ENCODE measurements at regions not wholly inside any gene's neighbourhood (a gene's known extent, or its start where the extent isn't known, plus 50 kb on each side); places are given as distances from the start of the nearest gene placed in this dataset.

DNA sequence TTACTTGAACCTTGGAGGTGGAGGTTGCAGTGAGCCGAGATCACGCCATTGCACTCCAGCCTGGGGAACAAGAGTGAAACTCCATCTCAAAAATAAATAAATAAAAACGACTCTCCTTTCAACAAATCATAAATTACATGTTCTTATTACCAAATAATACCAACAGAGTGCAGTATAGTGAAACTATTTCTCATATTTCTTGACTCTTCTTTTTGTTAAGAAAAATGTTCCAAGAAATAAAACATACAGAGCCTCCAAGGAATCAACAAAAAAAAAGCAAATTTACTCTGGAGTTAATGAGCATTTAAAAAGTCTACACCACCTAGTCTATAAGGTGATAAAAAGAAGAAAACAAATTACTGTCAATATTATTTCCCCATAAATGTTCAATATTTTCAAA, 188.8 kb downstream of the KLF12 start:
- H3K9me3 Mint-ChIP-seq = no peaks in the 10 kb centered on the region
- H3K4me1 Mint-ChIP-seq = peaks cover 18% of the 10 kb centered on the region
- no peak for ATAC-seq
- H3K4me3 Mint-ChIP-seq = no peak overlapping the region
- ChIA-PET POLR2A (no interaction called here), CTCF (interaction anchor here (1.3 kb wide), 1 partner anchor 342 kb away, joined by 3 read pairs; no protein-coding TSS in a partner anchor)
- no peak overlapping the region for H3K27ac Mint-ChIP-seq
- H3K36me3 Mint-ChIP-seq = no peaks in the 10 kb centered on the region
- no peaks in the 10 kb centered on the region for H3K27me3 Mint-ChIP-seq (ENCODE audit: low read depth)
- DNase-seq (ENCODE audit: low spot score) = no peak
- TF ChIP-seq, protein P1, sequence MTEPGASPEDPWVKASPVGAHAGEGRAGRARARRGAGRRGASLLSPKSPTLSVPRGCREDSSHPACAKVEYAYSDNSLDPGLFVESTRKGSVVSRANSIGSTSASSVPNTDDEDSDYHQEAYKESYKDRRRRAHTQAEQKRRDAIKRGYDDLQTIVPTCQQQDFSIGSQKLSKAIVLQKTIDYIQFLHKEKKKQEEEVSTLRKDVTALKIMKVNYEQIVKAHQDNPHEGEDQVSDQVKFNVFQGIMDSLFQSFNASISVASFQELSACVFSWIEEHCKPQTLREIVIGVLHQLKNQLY (CRISPR knock-in tag; IDR thresholded peaks at IDR 0.05) = no peak

DNA sequence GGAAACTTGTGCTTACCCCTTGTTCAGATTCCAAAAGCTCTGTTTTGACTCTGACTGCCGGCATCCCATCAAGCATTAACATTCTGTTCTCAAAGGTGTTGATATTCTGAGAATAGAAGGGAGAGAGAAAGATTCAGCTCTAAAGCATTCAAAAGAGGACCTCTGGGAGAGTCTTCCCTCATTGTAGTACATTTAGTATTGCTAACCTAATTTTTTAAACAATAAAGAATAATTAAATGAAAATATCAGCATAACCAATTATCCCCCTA, 190.3 kb downstream of the KLF12 start:
- Mint-ChIP-seq H3K4me1 (peaks cover 30% of the 10 kb centered on the region), H3K9me3 (no peaks in the 10 kb centered on the region), H3K4me3 (no peak overlapping the region), H3K27ac (no peak overlapping the region; the same call in 1 of the 2 replicates), H3K27me3 (ENCODE audit: low read depth) (no peaks in the 10 kb centered on the region), H3K36me3 (no peaks in the 10 kb centered on the region)
- DNase-seq (ENCODE audit: low spot score) = no peak
- POLR2A ChIA-PET = no interaction called here
- ATAC-seq = no peak
- CTCF ChIA-PET = no interaction called here
- TF ChIP-seq, protein P2, sequence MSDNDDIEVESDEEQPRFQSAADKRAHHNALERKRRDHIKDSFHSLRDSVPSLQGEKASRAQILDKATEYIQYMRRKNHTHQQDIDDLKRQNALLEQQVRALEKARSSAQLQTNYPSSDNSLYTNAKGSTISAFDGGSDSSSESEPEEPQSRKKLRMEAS (CRISPR knock-in tag; IDR thresholded peaks at IDR 0.05) = no peak
- TF ChIP-seq NR1H2 (CRISPR knock-in tag; IDR thresholded peaks at IDR 0.05) (no peak), ZBTB21 (CRISPR knock-in tag; IDR thresholded peaks at IDR 0.05; ENCODE audit: borderline replicate concordance) (no peak), FOXK1 (CRISPR knock-in tag; IDR thresholded peaks at IDR 0.05) (no peak), ZNF263 (CRISPR knock-in tag; IDR thresholded peaks at IDR 0.05; ENCODE audit: low read depth) (no peak), NFYB (CRISPR knock-in tag; conservative IDR thresholded peaks at IDR 0.05; ENCODE audit: low read depth) (no peak), GTF2I (CRISPR knock-in tag; conservative IDR thresholded peaks at IDR 0.05) (no peak), GRHL2 (CRISPR knock-in tag; IDR thresholded peaks at IDR 0.05; ENCODE audit: insufficient replicate concordance, severe bottlenecking) (no peak), EMX1 (CRISPR knock-in tag; IDR thresholded peaks at IDR 0.05) (no peak), NFE2L1 (CRISPR knock-in tag; IDR thresholded peaks at IDR 0.05) (no peak), ATF1 (CRISPR knock-in tag; IDR thresholded peaks at IDR 0.05) (no peak), IRF2 (CRISPR knock-in tag; IDR thresholded peaks at IDR 0.05; ENCODE audit: borderline replicate concordance, low read depth) (no peak)
- TF ChIP-seq, protein P3, sequence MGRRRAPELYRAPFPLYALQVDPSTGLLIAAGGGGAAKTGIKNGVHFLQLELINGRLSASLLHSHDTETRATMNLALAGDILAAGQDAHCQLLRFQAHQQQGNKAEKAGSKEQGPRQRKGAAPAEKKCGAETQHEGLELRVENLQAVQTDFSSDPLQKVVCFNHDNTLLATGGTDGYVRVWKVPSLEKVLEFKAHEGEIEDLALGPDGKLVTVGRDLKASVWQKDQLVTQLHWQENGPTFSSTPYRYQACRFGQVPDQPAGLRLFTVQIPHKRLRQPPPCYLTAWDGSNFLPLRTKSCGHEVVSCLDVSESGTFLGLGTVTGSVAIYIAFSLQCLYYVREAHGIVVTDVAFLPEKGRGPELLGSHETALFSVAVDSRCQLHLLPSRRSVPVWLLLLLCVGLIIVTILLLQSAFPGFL (CRISPR knock-in tag; IDR thresholded peaks at IDR 0.05; ENCODE audit: borderline replicate concordance) = no peak
- TF ChIP-seq, protein P4, sequence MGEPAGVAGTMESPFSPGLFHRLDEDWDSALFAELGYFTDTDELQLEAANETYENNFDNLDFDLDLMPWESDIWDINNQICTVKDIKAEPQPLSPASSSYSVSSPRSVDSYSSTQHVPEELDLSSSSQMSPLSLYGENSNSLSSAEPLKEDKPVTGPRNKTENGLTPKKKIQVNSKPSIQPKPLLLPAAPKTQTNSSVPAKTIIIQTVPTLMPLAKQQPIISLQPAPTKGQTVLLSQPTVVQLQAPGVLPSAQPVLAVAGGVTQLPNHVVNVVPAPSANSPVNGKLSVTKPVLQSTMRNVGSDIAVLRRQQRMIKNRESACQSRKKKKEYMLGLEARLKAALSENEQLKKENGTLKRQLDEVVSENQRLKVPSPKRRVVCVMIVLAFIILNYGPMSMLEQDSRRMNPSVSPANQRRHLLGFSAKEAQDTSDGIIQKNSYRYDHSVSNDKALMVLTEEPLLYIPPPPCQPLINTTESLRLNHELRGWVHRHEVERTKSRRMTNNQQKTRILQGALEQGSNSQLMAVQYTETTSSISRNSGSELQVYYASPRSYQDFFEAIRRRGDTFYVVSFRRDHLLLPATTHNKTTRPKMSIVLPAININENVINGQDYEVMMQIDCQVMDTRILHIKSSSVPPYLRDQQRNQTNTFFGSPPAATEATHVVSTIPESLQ (CRISPR knock-in tag; IDR thresholded peaks at IDR 0.05) = no peak
- TF ChIP-seq, protein P5, sequence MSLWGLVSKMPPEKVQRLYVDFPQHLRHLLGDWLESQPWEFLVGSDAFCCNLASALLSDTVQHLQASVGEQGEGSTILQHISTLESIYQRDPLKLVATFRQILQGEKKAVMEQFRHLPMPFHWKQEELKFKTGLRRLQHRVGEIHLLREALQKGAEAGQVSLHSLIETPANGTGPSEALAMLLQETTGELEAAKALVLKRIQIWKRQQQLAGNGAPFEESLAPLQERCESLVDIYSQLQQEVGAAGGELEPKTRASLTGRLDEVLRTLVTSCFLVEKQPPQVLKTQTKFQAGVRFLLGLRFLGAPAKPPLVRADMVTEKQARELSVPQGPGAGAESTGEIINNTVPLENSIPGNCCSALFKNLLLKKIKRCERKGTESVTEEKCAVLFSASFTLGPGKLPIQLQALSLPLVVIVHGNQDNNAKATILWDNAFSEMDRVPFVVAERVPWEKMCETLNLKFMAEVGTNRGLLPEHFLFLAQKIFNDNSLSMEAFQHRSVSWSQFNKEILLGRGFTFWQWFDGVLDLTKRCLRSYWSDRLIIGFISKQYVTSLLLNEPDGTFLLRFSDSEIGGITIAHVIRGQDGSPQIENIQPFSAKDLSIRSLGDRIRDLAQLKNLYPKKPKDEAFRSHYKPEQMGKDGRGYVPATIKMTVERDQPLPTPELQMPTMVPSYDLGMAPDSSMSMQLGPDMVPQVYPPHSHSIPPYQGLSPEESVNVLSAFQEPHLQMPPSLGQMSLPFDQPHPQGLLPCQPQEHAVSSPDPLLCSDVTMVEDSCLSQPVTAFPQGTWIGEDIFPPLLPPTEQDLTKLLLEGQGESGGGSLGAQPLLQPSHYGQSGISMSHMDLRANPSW (CRISPR knock-in tag; conservative IDR thresholded peaks at IDR 0.05; ENCODE audit: low read depth) = no peak
- TF ChIP-seq, protein P6, sequence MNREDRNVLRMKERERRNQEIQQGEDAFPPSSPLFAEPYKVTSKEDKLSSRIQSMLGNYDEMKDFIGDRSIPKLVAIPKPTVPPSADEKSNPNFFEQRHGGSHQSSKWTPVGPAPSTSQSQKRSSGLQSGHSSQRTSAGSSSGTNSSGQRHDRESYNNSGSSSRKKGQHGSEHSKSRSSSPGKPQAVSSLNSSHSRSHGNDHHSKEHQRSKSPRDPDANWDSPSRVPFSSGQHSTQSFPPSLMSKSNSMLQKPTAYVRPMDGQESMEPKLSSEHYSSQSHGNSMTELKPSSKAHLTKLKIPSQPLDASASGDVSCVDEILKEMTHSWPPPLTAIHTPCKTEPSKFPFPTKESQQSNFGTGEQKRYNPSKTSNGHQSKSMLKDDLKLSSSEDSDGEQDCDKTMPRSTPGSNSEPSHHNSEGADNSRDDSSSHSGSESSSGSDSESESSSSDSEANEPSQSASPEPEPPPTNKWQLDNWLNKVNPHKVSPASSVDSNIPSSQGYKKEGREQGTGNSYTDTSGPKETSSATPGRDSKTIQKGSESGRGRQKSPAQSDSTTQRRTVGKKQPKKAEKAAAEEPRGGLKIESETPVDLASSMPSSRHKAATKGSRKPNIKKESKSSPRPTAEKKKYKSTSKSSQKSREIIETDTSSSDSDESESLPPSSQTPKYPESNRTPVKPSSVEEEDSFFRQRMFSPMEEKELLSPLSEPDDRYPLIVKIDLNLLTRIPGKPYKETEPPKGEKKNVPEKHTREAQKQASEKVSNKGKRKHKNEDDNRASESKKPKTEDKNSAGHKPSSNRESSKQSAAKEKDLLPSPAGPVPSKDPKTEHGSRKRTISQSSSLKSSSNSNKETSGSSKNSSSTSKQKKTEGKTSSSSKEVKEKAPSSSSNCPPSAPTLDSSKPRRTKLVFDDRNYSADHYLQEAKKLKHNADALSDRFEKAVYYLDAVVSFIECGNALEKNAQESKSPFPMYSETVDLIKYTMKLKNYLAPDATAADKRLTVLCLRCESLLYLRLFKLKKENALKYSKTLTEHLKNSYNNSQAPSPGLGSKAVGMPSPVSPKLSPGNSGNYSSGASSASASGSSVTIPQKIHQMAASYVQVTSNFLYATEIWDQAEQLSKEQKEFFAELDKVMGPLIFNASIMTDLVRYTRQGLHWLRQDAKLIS (CRISPR knock-in tag; IDR thresholded peaks at IDR 0.05; ENCODE audit: borderline replicate concordance) = no peak
- TF ChIP-seq, protein P7, sequence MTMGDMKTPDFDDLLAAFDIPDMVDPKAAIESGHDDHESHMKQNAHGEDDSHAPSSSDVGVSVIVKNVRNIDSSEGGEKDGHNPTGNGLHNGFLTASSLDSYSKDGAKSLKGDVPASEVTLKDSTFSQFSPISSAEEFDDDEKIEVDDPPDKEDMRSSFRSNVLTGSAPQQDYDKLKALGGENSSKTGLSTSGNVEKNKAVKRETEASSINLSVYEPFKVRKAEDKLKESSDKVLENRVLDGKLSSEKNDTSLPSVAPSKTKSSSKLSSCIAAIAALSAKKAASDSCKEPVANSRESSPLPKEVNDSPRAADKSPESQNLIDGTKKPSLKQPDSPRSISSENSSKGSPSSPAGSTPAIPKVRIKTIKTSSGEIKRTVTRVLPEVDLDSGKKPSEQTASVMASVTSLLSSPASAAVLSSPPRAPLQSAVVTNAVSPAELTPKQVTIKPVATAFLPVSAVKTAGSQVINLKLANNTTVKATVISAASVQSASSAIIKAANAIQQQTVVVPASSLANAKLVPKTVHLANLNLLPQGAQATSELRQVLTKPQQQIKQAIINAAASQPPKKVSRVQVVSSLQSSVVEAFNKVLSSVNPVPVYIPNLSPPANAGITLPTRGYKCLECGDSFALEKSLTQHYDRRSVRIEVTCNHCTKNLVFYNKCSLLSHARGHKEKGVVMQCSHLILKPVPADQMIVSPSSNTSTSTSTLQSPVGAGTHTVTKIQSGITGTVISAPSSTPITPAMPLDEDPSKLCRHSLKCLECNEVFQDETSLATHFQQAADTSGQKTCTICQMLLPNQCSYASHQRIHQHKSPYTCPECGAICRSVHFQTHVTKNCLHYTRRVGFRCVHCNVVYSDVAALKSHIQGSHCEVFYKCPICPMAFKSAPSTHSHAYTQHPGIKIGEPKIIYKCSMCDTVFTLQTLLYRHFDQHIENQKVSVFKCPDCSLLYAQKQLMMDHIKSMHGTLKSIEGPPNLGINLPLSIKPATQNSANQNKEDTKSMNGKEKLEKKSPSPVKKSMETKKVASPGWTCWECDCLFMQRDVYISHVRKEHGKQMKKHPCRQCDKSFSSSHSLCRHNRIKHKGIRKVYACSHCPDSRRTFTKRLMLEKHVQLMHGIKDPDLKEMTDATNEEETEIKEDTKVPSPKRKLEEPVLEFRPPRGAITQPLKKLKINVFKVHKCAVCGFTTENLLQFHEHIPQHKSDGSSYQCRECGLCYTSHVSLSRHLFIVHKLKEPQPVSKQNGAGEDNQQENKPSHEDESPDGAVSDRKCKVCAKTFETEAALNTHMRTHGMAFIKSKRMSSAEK (CRISPR knock-in tag; IDR thresholded peaks at IDR 0.05; ENCODE audit: borderline replicate concordance) = no peak

All from WTC11 (cell line).